ENCODE measurements at regions not wholly inside any gene's neighbourhood (a gene's known extent, or its start where the extent isn't known, plus 50 kb on each side); places are given as distances from the start of the nearest gene placed in this dataset.
"Not testable (repeated sequence)": the region's sequence is repeated elsewhere in the genome, so short reads cannot be mapped to it uniquely, and the experiment has no call there.

DNA sequence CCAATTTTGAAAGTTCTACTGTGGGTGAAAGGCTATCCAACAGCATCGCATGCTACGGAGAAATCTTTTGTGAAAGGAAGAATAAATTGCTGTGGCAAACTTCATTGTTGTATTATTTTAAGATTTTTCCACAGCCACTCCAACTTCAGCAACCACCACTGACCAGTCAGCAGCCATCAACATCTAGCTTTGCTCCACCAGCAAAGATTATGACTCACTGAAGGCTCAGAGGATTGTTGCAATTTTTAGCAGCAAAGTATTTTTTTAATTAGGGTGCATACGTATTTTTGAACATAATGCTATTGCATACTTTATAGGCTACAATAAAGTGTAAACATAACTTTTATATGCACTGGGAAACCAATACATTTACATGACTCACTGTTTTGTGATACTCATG is 493.5 kb downstream of the TFAP2A start:
- no peak for DNase-seq

- no peak for DNase-seq
Observed at GRCh38 chr6:9914951-9915350, 499.9 kb downstream of the TFAP2A start.

DNA sequence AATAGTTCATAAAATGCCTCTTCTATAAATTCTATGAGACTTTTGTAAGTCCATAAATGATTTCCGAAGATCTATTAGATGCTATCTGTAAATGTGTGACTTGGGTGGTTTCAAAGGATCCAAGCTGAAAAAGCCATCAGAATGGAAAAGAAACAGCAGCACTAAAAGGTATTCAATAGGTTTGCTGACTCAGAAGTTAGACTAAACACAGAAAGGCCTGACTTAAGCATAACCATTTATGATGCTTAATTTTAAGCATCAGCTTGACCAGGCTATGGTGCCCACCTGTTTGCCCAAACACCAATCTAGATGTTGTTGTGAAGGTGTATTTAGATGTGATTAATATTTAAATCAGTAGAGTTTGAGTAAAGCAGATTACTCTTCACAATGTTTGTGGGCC is 513.5 kb downstream of the TFAP2A start:
- no peak for DNase-seq

DNA sequence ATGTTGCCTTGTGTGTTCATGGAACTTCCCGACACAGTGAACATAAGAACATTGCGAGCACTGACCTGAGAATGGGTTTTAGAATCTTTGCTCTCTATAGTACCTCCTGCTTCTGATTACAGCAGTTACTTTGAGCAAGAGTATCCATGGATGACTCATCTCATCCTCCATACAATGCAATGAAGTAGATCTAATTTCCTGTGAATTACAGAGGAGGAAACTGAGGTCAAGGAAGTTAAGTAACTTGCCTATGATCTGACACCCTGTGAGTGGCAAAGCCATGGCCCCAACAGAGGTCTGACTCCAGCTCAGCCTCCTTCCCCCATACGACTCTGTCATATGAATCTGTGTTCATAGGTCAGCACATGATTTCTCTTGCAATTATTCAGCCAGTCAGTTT is 518.1 kb downstream of the TFAP2A start:
- no peak for DNase-seq

DNA sequence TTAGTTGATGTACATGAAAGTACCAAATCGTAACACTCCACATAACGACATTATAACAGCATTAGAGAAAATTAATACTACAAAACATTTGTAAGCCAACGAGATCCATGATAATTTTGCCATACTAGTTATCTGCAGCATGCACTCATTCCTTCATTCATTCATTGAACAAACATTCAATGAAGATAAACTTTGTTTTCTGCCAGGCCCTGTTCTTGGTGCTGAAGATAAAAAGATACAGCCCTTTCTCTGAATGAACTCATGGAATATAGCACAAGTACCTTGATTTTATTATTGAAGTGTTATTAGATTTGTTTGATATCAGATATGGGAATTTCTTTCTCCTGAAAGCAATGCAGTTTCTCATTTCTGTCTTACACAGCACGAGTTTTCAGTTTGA is 524.0 kb downstream of the TFAP2A start:
- DNase-seq: no peak

GRCh38 chr6:9890469-9890868 is 524.4 kb downstream of the TFAP2A start:
- no peak for DNase-seq

GRCh38 chr6:9878535-9878934 is 536.3 kb downstream of the TFAP2A start:
- DNase-seq: no peak

GRCh38 chr6:9875605-9876353 is 539.1 kb downstream of the TFAP2A start:
- DNase-seq: no peak

DNA sequence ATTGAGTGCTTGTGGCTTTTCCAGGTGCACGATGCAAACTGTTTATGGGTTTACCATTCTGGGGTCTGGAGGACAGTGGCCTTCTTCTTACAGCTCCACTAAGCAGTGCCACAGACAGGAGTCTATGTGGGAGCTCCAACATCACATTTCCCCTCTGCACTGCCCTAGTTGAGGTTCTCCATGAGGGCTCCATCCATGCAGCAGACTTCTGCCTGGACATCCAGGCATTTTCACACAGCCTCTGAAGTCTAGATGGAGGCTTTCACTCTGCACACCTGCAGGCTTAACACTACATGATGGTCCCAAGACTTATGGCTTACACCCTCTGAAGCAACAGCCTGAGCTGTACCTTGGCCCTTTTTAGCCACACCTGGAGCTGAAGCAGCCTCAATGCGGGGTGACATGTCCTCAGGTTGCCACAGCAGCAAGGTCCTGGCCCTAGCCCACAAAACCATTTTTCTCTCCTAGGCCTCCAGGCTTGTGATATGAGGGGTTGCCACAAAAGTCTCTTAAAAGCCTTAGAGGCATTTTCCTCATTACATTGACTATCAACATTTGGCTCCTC is 552.2 kb downstream of the TFAP2A start:
- no peak for DNase-seq

- DNase-seq: no peak
Observed at GRCh38 chr6:9851541-9852380, 563.1 kb downstream of the TFAP2A start.

- DNase-seq: no peak
Observed at GRCh38 chr6:9851006-9851405, 563.9 kb downstream of the TFAP2A start.

GRCh38 chr6:9848094-9848493 is 566.8 kb downstream of the TFAP2A start:
- DNase-seq: no peak

GRCh38 chr6:9841886-9842725 is 572.8 kb downstream of the TFAP2A start:
- DNase-seq: no peak

DNA sequence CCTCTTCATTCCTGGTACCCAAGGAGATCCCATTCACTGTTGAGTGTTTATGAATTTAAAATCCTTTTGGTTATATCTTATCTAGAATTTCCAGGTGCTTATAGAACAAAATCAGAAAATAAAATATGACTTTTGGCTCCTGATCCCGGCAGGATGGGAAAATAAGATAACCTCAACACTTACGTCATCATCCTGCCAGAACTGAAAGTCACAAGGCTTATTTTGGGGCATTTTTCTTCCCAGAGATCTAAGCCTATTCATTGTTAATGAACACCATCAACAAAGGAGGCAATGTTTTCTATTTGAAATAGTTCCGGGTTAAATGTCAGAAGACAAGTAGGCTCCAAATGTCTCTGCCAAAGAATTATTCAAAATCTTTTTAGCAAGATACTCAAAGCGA is 580.6 kb downstream of the TFAP2A start:
- no peak for DNase-seq

GRCh38 chr6:9831783-9832182 is 583.1 kb downstream of the TFAP2A start:
- DNase-seq: no peak

- no peak for DNase-seq
Observed at GRCh38 chr6:9830808-9831207, 584.1 kb downstream of the TFAP2A start.

DNA sequence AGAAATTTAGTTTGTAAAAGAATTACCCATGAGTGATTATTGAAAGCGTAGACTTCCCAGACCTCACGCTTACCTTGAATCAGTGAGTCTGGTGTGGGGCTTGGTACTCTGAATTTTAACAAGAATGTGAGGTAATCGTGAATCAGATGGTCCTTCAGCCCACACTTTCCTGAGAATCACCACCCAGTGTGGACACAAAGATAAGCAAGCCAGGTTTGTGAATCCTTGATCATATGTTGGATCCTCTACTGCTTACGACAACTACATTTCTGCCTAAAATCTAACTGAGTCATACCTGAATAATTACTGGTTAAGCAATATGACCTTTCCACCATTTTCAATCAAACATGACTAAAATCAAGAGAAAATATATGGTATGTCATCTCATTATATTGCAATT is 589.3 kb downstream of the TFAP2A start:
- no peak for DNase-seq

GRCh38 chr6:9810727-9811126 is 604.1 kb downstream of the TFAP2A start:
- not testable (repeated sequence) for DNase-seq

DNA sequence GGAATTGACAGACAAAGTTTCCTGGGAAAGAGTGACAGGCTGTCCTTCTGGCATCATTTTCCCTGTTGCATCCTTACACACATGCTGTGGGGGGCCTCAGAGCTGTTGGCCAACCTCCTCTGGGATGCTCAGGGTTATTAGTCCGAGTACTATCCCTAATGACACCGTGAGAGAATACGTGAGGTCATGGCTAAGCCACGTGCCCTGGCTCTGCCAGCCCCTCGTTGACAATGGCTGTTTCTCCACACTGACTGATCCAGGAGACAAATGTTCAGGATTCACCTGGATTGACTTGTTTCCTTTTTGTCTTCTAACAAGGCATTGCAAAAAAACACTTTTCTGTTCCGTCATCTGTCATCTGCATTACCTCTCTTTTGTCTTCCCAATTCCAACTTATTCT is 604.6 kb downstream of the TFAP2A start:
- no peak for DNase-seq

- no peak for DNase-seq
Observed at GRCh38 chr6:9806195-9806594, 608.7 kb downstream of the TFAP2A start.

GRCh38 chr6:9801249-9801754 is 613.6 kb downstream of the TFAP2A start:
- no peak for DNase-seq

- DNase-seq: no peak
Observed at GRCh38 chr6:9799582-9799981, 615.3 kb downstream of the TFAP2A start.

DNA sequence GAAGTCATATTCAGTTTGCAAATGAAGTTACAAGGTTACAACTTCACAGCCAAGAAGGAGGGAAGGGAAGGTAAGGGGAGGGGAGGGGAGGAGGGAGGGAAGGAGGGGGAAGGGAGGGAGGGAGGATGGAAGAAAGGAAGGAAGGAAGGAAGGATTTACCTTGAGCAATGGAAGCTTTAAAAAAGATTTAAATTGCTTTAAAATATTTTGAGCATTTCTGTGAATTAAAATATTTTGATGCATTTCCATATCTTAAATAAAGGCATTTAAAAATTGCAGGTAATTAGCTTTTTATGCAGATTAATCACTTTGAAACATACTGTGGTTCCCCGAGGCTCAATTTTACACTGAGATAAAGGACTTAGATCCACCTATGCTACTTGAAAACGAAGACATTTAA is 618.0 kb downstream of the TFAP2A start:
- no peak for DNase-seq

Measured in GOT3 (cell line).